ENCODE measurements at regions not wholly inside any gene's neighbourhood (a gene's known extent, or its start where the extent isn't known, plus 50 kb on each side); places are given as distances from the start of the nearest gene placed in this dataset.

DNA sequence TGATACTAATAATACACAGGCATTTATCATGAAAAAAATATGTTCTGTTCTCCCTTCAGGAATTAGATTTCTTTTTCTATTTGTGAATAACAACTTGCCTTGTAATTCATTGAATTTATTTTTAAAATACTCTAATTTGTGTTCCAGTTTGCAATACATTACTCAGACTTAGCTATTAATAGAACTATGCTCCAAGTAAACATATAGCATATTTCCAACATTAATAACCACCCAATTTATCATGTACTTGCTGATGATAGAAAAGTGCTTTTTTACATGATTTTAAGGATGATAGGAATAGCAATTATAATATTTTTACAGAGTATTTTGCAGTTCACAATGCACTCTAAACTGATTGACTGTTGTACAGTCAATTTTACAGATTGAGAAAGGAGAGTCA, 338.8 kb upstream of the SEMA3D start:
- Mint-ChIP-seq H3K27ac (0 out of 2 replicates have a peak overlapping the region, but pooled peaks have one; percentile 18), H3K27me3 (ENCODE audit: insufficient read depth) (no peaks in the 10 kb centered on the region), H3K4me1 (ENCODE audit: low read depth) (peaks cover 44% of the 10 kb centered on the region), H3K4me3 (no peak overlapping the region), H3K36me3 (ENCODE audit: low read depth) (no peaks in the 10 kb centered on the region), H3K9me3 (no peaks in the 10 kb centered on the region)
- TF ChIP-seq, protein P1, sequence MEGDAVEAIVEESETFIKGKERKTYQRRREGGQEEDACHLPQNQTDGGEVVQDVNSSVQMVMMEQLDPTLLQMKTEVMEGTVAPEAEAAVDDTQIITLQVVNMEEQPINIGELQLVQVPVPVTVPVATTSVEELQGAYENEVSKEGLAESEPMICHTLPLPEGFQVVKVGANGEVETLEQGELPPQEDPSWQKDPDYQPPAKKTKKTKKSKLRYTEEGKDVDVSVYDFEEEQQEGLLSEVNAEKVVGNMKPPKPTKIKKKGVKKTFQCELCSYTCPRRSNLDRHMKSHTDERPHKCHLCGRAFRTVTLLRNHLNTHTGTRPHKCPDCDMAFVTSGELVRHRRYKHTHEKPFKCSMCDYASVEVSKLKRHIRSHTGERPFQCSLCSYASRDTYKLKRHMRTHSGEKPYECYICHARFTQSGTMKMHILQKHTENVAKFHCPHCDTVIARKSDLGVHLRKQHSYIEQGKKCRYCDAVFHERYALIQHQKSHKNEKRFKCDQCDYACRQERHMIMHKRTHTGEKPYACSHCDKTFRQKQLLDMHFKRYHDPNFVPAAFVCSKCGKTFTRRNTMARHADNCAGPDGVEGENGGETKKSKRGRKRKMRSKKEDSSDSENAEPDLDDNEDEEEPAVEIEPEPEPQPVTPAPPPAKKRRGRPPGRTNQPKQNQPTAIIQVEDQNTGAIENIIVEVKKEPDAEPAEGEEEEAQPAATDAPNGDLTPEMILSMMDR (IDR thresholded peaks at IDR 0.05), result no peak
- no peak for DNase-seq

DNA sequence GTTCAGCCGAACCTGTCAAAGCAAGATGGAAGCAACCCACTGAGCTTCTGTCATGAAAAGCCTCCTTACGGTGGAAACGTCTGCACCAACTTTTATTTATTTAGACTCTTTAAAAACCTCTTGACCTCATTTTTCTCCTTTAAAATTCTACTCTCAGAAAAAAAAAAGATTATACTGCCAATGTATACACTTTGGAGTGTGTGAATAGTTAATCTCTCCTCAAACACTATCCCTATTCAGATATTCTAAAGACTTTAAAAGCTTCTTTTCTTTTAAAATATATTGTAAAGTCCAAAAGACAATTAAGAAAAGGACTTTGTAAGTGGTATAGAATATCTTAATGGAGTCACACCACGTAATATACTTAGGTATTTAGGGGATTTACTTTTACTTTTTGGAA, 335.2 kb upstream of the SEMA3D start:
- TF ChIP-seq, protein P1 (IDR thresholded peaks at IDR 0.05), result no peak
- H3K4me1 Mint-ChIP-seq (ENCODE audit: low read depth), result peaks cover 32% of the 10 kb centered on the region
- DNase-seq, result no peak
- no peaks in the 10 kb centered on the region for H3K9me3 Mint-ChIP-seq
- H3K4me3 Mint-ChIP-seq, result no peak overlapping the region
- no peak overlapping the region for H3K27ac Mint-ChIP-seq
- H3K36me3 Mint-ChIP-seq (ENCODE audit: low read depth), result no peaks in the 10 kb centered on the region
- no peaks in the 10 kb centered on the region for H3K27me3 Mint-ChIP-seq (ENCODE audit: insufficient read depth)

DNA sequence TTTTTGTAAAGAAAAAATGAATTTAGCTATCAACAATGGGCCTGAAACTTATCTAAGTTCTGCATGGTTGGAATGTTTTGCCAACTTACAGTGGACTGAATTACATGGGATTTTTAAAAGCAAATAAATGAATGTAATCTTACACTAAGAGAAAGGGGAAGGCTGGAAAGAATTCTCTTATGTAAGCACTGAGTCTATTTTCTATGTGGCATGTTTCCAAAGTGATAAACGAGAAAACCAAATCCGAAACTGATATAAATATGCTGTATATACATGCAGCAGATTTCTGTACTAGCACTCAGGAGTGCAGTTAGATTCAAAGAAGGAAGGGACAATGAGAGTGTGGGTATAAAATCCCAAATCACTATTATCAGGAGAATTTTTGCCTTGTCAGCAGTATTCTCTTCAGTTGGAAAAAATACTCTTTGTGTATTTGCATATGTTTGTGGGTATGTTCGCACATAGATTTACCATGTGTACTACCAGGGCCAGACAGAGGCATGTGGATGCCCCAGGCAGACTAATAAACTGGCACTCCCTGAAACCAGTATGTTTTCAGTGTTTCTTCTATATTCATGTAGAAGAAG, 334.3 kb upstream of the SEMA3D start:
- H3K27ac Mint-ChIP-seq, result no peak overlapping the region
- H3K9me3 Mint-ChIP-seq, result no peaks in the 10 kb centered on the region
- no peak for DNase-seq
- H3K4me3 Mint-ChIP-seq, result no peak overlapping the region; the same call in 1 of the 2 replicates
- H3K4me1 Mint-ChIP-seq (ENCODE audit: low read depth), result peaks cover 37% of the 10 kb centered on the region
- no peaks in the 10 kb centered on the region for H3K36me3 Mint-ChIP-seq (ENCODE audit: low read depth)
- H3K27me3 Mint-ChIP-seq (ENCODE audit: insufficient read depth), result no peaks in the 10 kb centered on the region
- TF ChIP-seq, protein P1 (IDR thresholded peaks at IDR 0.05), result no peak

DNA sequence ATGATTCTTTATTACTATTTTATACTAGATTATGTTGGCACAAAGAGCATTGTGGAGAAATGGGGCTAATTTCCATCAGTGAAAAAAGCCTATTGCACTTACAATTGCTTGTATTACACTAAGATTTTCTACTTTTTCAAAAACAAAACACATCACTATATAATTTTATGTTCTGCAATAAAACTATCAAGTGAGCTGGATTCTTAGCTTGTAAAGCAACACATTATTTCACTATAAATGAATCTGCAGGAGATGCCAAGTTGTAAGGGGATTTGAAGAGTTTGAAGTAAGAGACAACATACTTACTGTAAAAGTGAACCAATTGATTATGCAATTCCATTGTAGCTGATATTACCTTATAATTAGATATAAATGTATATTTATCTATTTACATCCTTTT, 333.3 kb upstream of the SEMA3D start:
- Mint-ChIP-seq H3K9me3 (no peaks in the 10 kb centered on the region), H3K27ac (no peak overlapping the region), H3K4me3 (no peak overlapping the region), H3K27me3 (ENCODE audit: insufficient read depth) (no peaks in the 10 kb centered on the region), H3K4me1 (ENCODE audit: low read depth) (peaks cover 36% of the 10 kb centered on the region), H3K36me3 (ENCODE audit: low read depth) (no peaks in the 10 kb centered on the region)
- TF ChIP-seq, protein P1 (IDR thresholded peaks at IDR 0.05), result no peak
- DNase-seq, result no peak

DNA sequence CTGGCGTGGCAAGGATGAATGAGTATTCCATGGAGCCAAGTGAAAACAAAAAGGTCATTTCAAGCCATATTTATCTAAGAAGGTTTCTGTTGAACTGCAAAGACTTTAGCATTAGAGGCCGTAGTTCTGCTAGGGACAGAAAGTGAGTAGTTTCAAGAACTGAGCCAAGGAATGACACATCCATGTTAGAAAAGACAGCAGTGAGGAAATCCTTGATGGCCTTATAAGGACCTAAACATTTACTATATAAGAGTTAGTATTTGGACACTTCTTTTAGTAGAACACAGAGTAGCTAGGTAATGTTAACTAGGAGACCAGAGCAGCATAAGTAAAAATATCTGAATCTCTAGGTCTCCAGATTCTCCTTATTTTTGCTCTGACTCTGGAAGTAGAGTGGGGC, 329.8 kb upstream of the SEMA3D start:
- Mint-ChIP-seq H3K27me3 (ENCODE audit: insufficient read depth) (no peaks in the 10 kb centered on the region), H3K27ac (no peak overlapping the region), H3K4me1 (ENCODE audit: low read depth) (peaks cover 46% of the 10 kb centered on the region), H3K4me3 (no peak overlapping the region), H3K9me3 (no peaks in the 10 kb centered on the region), H3K36me3 (ENCODE audit: low read depth) (no peaks in the 10 kb centered on the region)
- TF ChIP-seq, protein P1 (IDR thresholded peaks at IDR 0.05), result no peak
- no peak for DNase-seq

DNA sequence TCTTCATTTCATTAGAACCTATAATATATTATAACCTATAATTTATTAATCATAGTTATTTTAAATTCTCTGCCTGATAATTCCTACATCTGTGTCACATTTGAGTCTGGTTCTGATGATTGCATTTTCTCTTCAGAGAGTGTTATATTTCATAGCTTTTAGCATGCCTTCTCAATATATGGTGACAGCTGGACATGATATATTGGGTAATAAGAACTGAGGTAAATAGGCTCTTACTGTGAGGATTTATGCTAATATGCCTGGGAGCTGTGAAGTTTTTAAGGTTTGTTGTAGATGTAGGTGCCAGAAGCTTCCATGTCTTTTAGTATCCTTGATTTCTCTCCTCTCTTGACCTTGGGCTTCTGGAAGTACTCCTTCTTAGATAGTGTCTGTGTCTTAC, 325.9 kb upstream of the SEMA3D start:
- Mint-ChIP-seq H3K4me3 (no peak overlapping the region), H3K4me1 (ENCODE audit: low read depth) (peaks cover 48% of the 10 kb centered on the region), H3K27me3 (ENCODE audit: insufficient read depth) (no peaks in the 10 kb centered on the region), H3K27ac (no peak overlapping the region), H3K36me3 (ENCODE audit: low read depth) (no peaks in the 10 kb centered on the region), H3K9me3 (no peaks in the 10 kb centered on the region)
- no peak for DNase-seq
- TF ChIP-seq, protein P1 (IDR thresholded peaks at IDR 0.05), result no peak
